Right lobe of liver (tissue), 4 donors: ENCODE measurements at regions not wholly inside any gene's neighbourhood (a gene's known extent, or its start where the extent isn't known, plus 50 kb on each side); places are given as distances from the start of the nearest gene placed in this dataset.

Experiments
- CTCF ChIP-seq, 4 donors: fragments of 200-600 bp in 3 of 4; fragments of 450-650 bp in 1 of 4; IDR thresholded peaks; one replicate each; pipeline versions ENCODE4 v1.5.1 to v1.8.0; 2016 to 2022; ENCODE audit warnings: antibody characterized with exemption in 4 of 4, mild to moderate bottlenecking in 2 of 4
- POLR2A ChIP-seq: fragments of 450-650 bp; IDR thresholded peaks from one replicate; pipeline ENCODE4 v1.6.1; 2017; ENCODE audit warnings: antibody characterized with exemption, mild to moderate bottlenecking
- donor health status: DM: no; HTN: no; CAD: no.
- donor health status: DM: no; HTN: no; CAD: no.
- donor health status: DM: no; HTN: yes; CAD: no.

GRCh38 chr6:4316867-4317400 is 181.6 kb upstream of the ECI2 start:
- no peak for TF ChIP-seq CTCF (IDR thresholded peaks at IDR 0.05)
- TF ChIP-seq POLR2A, result no peak
